Karpas-422 (cell line): ENCODE measurements at regions not wholly inside any gene's neighbourhood (a gene's known extent, or its start where the extent isn't known, plus 50 kb on each side); places are given as distances from the start of the nearest gene placed in this dataset.
"Not testable (repeated sequence)": the region's sequence is repeated elsewhere in the genome, so short reads cannot be mapped to it uniquely, and the experiment has no call there.

Experiments
- DNase-seq: peaks from one replicate; pipeline ENCODE4 v3.0.0-alpha.2; 2015
- H2AFZ ChIP-seq: fragments of 200-600 bp; sonication (generic); 2 replicates; pipeline ENCODE4 v1.6.1; 2014; ENCODE audit warnings: antibody characterized with exemption, low read length, mixed read lengths
- H3K27ac ChIP-seq: fragments of 200-600 bp; sonication (generic); 2 replicates; pipeline ENCODE4 v1.5.1; 2014; ENCODE audit warnings: mild to moderate bottlenecking, low read length, moderate library complexity
- H3K27me3 ChIP-seq: fragments of 200-600 bp; sonication (generic); 2 replicates; pipeline ENCODE4 v1.6.1; 2014; ENCODE audit warnings: low read length, mixed read lengths
- H3K36me3 ChIP-seq: fragments of 200-600 bp; sonication (generic); 2 replicates; pipeline ENCODE4 v1.6.1; 2014; ENCODE audit warnings: low read length, mixed read lengths; ENCODE audit not compliant: insufficient read depth
- H3K4me1 ChIP-seq: fragments of 200-600 bp; sonication (generic); 2 replicates; pipeline ENCODE4 v1.6.1; 2014; ENCODE audit warnings: mild to moderate bottlenecking, low read length, mixed read lengths
- H3K4me2 ChIP-seq: fragments of 200-600 bp; sonication (generic); 2 replicates; pipeline ENCODE4 v1.6.1; 2014; ENCODE audit warnings: low read length, low read depth, mild to moderate bottlenecking; ENCODE audit not compliant: poor library complexity, severe bottlenecking
- H3K4me3 ChIP-seq: fragments of 200-600 bp; sonication (generic); 2 replicates; pipeline ENCODE4 v1.5.1; 2014; ENCODE audit warnings: mild to moderate bottlenecking, antibody characterized with exemption, low read length, mixed read lengths
- H3K79me2 ChIP-seq: fragments of 200-600 bp; sonication (generic); 2 replicates; pipeline ENCODE4 v1.6.1; 2014; ENCODE audit warnings: mild to moderate bottlenecking, low read length, mixed read lengths
- H3K9ac ChIP-seq: fragments of 200-600 bp; sonication (generic); 2 replicates; pipeline ENCODE4 v1.6.0; 2014; ENCODE audit warnings: low read length
- H3K9me2 ChIP-seq: fragments of 200-600 bp; sonication (generic), shearing (Covaris generic); replicated peaks from 2 replicates; pipeline ENCODE4 v1.6.0; 2014; ENCODE audit warnings: mild to moderate bottlenecking, low read length, moderate library complexity; ENCODE audit not compliant: insufficient read depth
- H3K9me3 ChIP-seq: fragments of 300-700, 200-600 bp; sonication (generic); 2 replicates; pipeline ENCODE4 v1.6.1; 2014; ENCODE audit warnings: low read length, mixed read lengths
- H4K20me1 ChIP-seq: fragments of 200-600 bp; sonication (generic); 2 replicates; pipeline ENCODE4 v1.6.1; 2014; ENCODE audit warnings: mild to moderate bottlenecking, antibody characterized with exemption, low read length, low read depth; ENCODE audit not compliant: insufficient read depth

GRCh38 chr6:6878887-6879585 is 228.7 kb upstream of the RREB1 start:
- no peak overlapping the region for H2AFZ ChIP-seq
- no peak overlapping the region for H3K4me2 ChIP-seq

GRCh38 chr6:6879586-6879974 is 228.2 kb upstream of the RREB1 start:
- not testable (repeated sequence) for H4K20me1 ChIP-seq, H3K9me3 ChIP-seq, H3K9ac ChIP-seq, H3K27me3 ChIP-seq, H3K9me2 ChIP-seq, H3K4me2 ChIP-seq, H3K27ac ChIP-seq, H3K4me1 ChIP-seq, H3K36me3 ChIP-seq, H3K79me2 ChIP-seq, DNase-seq, H3K4me3 ChIP-seq, H2AFZ ChIP-seq

More at GRCh38 chr6:6878887-6879585, 228.7 kb upstream of the RREB1 start:
- no peak overlapping the region for H3K4me3 ChIP-seq
- no peak overlapping the region for H3K27ac ChIP-seq
- no peaks in the 10 kb centered on the region for H4K20me1 ChIP-seq
- H3K27me3 ChIP-seq: no peaks in the 10 kb centered on the region
- DNase-seq: no peak
- H3K79me2 ChIP-seq: no peaks in the 10 kb centered on the region
- H3K9me2 ChIP-seq: no peaks in the 10 kb centered on the region
- H3K9ac ChIP-seq: no peak overlapping the region
- H3K9me3 ChIP-seq: no peaks in the 10 kb centered on the region
- no peaks in the 10 kb centered on the region for H3K4me1 ChIP-seq
- H3K36me3 ChIP-seq: no peaks in the 10 kb centered on the region

GRCh38 chr6:6880745-6881437 is 226.9 kb upstream of the RREB1 start:
- H3K9me3 ChIP-seq: no peaks in the 10 kb centered on the region
- no peaks in the 10 kb centered on the region for H3K27me3 ChIP-seq
- H3K4me2 ChIP-seq: no peak overlapping the region
- no peaks in the 10 kb centered on the region for H3K9me2 ChIP-seq
- H4K20me1 ChIP-seq: no peaks in the 10 kb centered on the region
- no peak overlapping the region for H2AFZ ChIP-seq
- no peak for DNase-seq
- H3K36me3 ChIP-seq: no peaks in the 10 kb centered on the region
- H3K27ac ChIP-seq: no peak overlapping the region
- no peak overlapping the region for H3K4me3 ChIP-seq
- H3K4me1 ChIP-seq: no peaks in the 10 kb centered on the region
- no peaks in the 10 kb centered on the region for H3K79me2 ChIP-seq
- H3K9ac ChIP-seq: no peak overlapping the region

GRCh38 chr6:6881438-6882225 is 226.1 kb upstream of the RREB1 start:
- H4K20me1 ChIP-seq: no peaks in the 10 kb centered on the region
- H3K9me2 ChIP-seq: no peaks in the 10 kb centered on the region
- no peaks in the 10 kb centered on the region for H3K27me3 ChIP-seq
- H2AFZ ChIP-seq: no peak overlapping the region
- H3K27ac ChIP-seq: no peak overlapping the region
- H3K36me3 ChIP-seq: no peaks in the 10 kb centered on the region
- H3K4me3 ChIP-seq: no peak overlapping the region
- H3K9me3 ChIP-seq: no peaks in the 10 kb centered on the region
- no peak overlapping the region for H3K9ac ChIP-seq
- H3K4me1 ChIP-seq: no peaks in the 10 kb centered on the region
- DNase-seq: no peak
- H3K79me2 ChIP-seq: no peaks in the 10 kb centered on the region
- H3K4me2 ChIP-seq: no peak overlapping the region

GRCh38 chr6:6882592-6882991 is 225.2 kb upstream of the RREB1 start:
- Histone ChIP-seq H3K79me2 (no peaks in the 10 kb centered on the region), H3K27me3 (no peaks in the 10 kb centered on the region), H3K4me2 (no peak overlapping the region), H3K27ac (no peak overlapping the region), H3K36me3 (no peaks in the 10 kb centered on the region), H4K20me1 (no peaks in the 10 kb centered on the region), H3K4me3 (no peak overlapping the region), H2AFZ (no peak overlapping the region), H3K9me3 (no peaks in the 10 kb centered on the region), H3K9ac (no peak overlapping the region), H3K4me1 (no peaks in the 10 kb centered on the region), H3K9me2 (no peaks in the 10 kb centered on the region)
- DNase-seq: no peak

GRCh38 chr6:6883011-6883410 is 224.8 kb upstream of the RREB1 start:
- no peak overlapping the region for H3K4me2 ChIP-seq
- no peak overlapping the region for H2AFZ ChIP-seq
- H3K9me2 ChIP-seq: no peaks in the 10 kb centered on the region
- no peak overlapping the region for H3K27ac ChIP-seq
- no peaks in the 10 kb centered on the region for H3K9me3 ChIP-seq
- H3K4me1 ChIP-seq: no peaks in the 10 kb centered on the region
- H3K27me3 ChIP-seq: no peaks in the 10 kb centered on the region
- no peaks in the 10 kb centered on the region for H4K20me1 ChIP-seq
- H3K79me2 ChIP-seq: no peaks in the 10 kb centered on the region
- no peak overlapping the region for H3K9ac ChIP-seq
- no peaks in the 10 kb centered on the region for H3K36me3 ChIP-seq
- no peak for DNase-seq
- no peak overlapping the region for H3K4me3 ChIP-seq

- Histone ChIP-seq H3K4me1 (no peaks in the 10 kb centered on the region), H3K4me2 (no peak overlapping the region), H3K36me3 (no peaks in the 10 kb centered on the region), H4K20me1 (no peaks in the 10 kb centered on the region), H3K9me2 (no peaks in the 10 kb centered on the region), H3K27ac (no peak overlapping the region), H2AFZ (no peak overlapping the region), H3K4me3 (no peak overlapping the region), H3K9me3 (no peaks in the 10 kb centered on the region), H3K9ac (no peak overlapping the region), H3K79me2 (no peaks in the 10 kb centered on the region), H3K27me3 (no peaks in the 10 kb centered on the region)
- DNase-seq: no peak
These were observed 223.6 kb upstream of the RREB1 start for GRCh38 chr6:6884193-6884627.

GRCh38 chr6:6884916-6885315 is 222.8 kb upstream of the RREB1 start:
- DNase-seq: no peak
- no peaks in the 10 kb centered on the region for H3K79me2 ChIP-seq
- no peak overlapping the region for H2AFZ ChIP-seq
- H3K27me3 ChIP-seq: no peaks in the 10 kb centered on the region
- H3K9me2 ChIP-seq: no peaks in the 10 kb centered on the region
- H4K20me1 ChIP-seq: no peaks in the 10 kb centered on the region
- no peaks in the 10 kb centered on the region for H3K9me3 ChIP-seq
- H3K4me1 ChIP-seq: no peaks in the 10 kb centered on the region
- H3K4me3 ChIP-seq: no peak overlapping the region
- no peaks in the 10 kb centered on the region for H3K36me3 ChIP-seq
- no peak overlapping the region for H3K27ac ChIP-seq
- H3K9ac ChIP-seq: no peak overlapping the region
- H3K4me2 ChIP-seq: no peak overlapping the region
